NCI-H2196 treated with DMSO at 0.1 percent for 48 hours (cell line): ENCODE measurements at regions not wholly inside any gene's neighbourhood (a gene's known extent, or its start where the extent isn't known, plus 50 kb on each side); places are given as distances from the start of the nearest gene placed in this dataset.

Source experiments
- DNase-seq: peaks from one replicate; lab custom pipeline; 2025; ENCODE audit not compliant: unreplicated experiment; lab: John Stamatoyannopoulos, UW

DNA sequence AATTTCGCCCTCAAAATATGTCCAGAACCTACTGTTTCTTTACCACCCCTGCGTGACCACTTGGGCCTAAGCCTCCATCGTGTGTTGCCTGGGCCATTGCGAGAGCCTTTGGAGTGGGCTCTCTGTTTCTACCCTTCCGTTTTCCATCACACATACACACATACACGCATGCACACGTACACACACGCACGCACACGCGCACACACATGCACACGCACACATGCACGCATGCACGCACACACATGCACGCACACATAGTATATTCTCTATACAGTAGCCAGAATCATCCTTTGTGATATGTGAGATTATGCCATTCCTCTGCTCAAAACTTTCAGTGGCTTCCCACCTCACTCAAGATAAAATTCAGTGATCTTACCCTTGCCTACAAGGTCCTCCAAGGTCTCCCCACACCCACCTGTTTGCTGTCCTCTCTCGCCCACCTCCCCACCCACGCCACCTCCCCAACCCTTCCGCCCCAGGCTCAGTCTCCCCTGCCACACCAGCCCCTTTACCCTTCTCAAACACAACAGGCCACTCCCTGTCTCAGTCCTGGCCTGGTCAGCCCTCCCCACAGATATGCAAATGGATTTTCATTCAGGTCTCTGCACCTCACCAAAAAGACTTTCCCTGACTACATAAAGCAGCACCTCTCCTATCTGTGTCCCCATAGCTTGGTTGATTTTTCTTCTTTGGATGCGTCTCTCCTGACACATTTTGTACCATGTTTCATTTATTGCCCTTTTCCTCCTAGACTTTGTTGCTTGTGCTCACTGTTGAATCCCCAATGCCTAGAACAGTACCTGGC is 559.6 kb downstream of the CD83 start:
- no peak for DNase-seq

- no peak for DNase-seq
These were observed 564.0 kb upstream of the JARID2 start for GRCh38 chr6:14681699-14682487.

DNA sequence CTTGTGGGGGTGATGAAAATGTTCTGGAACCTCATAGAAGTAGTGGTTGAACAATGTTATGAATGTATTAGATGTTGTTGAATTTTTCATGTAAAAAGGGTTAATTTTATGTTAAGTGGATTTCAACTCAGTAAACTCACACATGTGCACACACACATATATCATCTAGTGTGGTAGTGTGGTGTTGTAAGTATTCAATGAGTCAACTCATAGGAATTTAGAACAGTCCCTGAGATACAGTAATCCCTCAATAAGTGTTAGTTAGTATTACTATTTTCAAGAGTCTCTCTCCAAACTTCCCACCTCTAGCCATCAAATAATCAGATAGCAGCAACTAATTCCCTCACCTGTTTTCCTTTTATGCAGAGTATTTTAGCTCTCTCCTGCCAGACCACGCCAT is 563.1 kb upstream of the JARID2 start:
- no peak for DNase-seq

GRCh38 chr6:14689639-14690038 is 556.2 kb upstream of the JARID2 start:
- DNase-seq: no peak

- DNase-seq: no peak
These were observed 555.5 kb upstream of the JARID2 start for GRCh38 chr6:14690120-14691056.

- DNase-seq: no peak
These were observed 553.7 kb upstream of the JARID2 start for GRCh38 chr6:14692208-14692607.

- no peak for DNase-seq
These were observed 552.3 kb upstream of the JARID2 start for GRCh38 chr6:14693301-14694192.

GRCh38 chr6:14694308-14694707 is 551.6 kb upstream of the JARID2 start:
- no peak for DNase-seq

DNA sequence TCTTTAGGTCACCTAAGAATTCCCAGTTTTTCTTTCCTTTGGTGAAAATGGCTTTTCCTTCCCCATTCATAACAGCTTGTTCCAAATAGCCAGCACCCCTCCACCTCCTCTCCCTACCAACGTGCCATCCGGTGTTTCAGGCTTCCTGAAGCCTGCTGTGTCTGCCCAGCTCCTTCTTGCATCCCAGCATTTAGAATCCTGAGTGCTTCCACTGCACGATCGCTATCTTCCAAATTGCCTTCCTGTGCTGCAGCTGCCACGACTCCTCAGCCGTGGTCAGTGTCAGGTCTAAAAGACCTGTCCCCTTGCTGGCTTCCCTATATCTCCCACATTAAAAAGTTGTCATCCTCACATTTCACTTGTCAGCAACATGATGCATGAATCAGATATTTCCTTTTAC is 550.3 kb upstream of the JARID2 start:
- no peak for DNase-seq

- DNase-seq: no peak
These were observed 549.5 kb upstream of the JARID2 start for GRCh38 chr6:14696367-14696766.

GRCh38 chr6:14697427-14697826 is 548.4 kb upstream of the JARID2 start:
- DNase-seq: no peak

- DNase-seq: no peak
These were observed 545.9 kb upstream of the JARID2 start for GRCh38 chr6:14699803-14700601.

DNA sequence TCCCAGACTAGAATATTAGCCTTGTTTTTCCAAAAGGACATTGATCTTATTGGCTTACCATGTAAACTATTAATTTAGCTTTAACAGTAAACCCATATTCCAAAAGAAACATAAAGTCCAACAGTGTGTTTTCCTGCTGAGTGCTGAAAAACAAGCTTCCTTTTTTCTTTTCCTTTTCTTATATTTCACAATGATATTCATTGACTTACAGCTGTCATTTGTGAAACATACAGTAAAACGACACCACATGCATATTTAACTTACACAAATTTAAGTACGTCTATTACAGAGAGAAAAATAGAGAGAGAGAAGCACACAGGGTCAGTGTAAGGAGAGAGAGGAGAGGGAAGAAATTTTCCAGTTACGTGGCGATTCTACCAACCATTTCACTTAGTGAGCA is 543.9 kb upstream of the JARID2 start:
- no peak for DNase-seq

DNA sequence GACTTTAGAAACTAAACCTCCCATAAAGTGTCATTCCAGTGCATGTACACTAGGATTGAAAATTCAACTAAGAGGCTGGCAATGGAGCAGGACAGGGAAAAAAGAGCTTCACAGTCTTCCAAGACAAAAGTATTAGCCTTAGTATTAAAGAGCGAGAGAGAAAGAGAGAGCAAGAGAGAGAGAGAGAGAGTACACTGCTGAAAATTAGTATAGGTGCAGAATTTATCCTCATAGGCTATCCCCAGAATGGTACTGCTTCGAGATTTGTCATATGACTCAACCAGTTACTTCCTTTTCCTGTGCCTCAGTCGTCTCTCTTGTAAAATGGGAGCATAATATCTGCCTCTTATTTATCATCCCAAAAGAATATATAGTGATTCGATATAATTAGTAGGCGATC is 543.2 kb upstream of the JARID2 start:
- DNase-seq: no peak

- no peak for DNase-seq
These were observed 542.3 kb upstream of the JARID2 start for GRCh38 chr6:14703586-14703985.

GRCh38 chr6:14704383-14705271 is 541.2 kb upstream of the JARID2 start:
- DNase-seq: no peak

DNA sequence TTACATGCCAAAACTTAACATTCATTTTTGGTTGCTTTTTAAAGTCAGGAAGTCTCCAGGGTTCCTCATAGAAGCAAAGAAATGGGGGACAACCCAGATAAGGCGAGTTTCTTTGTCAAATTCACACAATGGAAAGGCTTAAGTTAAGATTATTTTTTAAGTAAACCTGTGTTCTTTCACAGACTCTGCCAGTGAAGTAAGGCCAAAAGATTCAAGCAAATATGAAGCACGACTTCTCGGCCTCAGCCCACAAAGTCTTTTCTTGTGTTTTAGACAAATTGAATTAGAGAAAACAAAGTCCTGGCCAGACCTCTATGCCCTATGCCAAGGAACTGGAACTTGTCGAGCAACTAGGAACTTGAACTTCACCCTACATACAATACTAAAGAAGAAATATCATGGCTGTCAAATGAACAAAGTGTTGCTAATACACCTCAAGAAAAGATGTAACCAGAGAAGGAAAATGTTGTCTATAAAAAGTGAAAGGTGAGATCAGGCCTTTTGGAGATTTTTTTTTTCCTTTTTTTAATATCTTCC is 540.0 kb upstream of the JARID2 start:
- no peak for DNase-seq

- DNase-seq: no peak
These were observed 539.4 kb upstream of the JARID2 start for GRCh38 chr6:14706378-14706929.
